Bronchial epithelial cell (primary cell): ENCODE measurements at regions not wholly inside any gene's neighbourhood (a gene's known extent, or its start where the extent isn't known, plus 50 kb on each side); places are given as distances from the start of the nearest gene placed in this dataset.
"Not testable (repeated sequence)": the region's sequence is repeated elsewhere in the genome, so short reads cannot be mapped to it uniquely, and the experiment has no call there.

ENCODE experiments used
- DNase-seq: peaks from one replicate; pipeline ENCODE4 v3.0.0-alpha.2; 2010; ENCODE audit warnings: low read depth
- FAIRE-seq: peaks from 2 replicates; lab custom pipeline; 2011; peaks lifted over from hg19 to GRCh38; lab: Jason Lieb, UNC
- H3K27me3 ChIP-seq: 2 replicates; pipeline ENCODE4 v1.5.1; 2011; ENCODE audit warnings: low read length; ENCODE audit not compliant: control insufficient read depth, insufficient read depth
- H3K36me3 ChIP-seq: 2 replicates; pipeline ENCODE4 v1.5.1; 2011; ENCODE audit warnings: low read length; ENCODE audit not compliant: control insufficient read depth, insufficient read depth
- H3K4me3 ChIP-seq: 2 replicates; pipeline ENCODE4 v1.5.1; 2011; ENCODE audit warnings: mild to moderate bottlenecking, low read depth, low read length, control low read depth
- CTCF ChIP-seq: IDR thresholded peaks from 2 replicates; pipeline ENCODE4 v1.5.1; 2011; ENCODE audit warnings: mild to moderate bottlenecking, moderate library complexity, low read length, control low read depth, inconsistent platforms; ENCODE audit not compliant: insufficient read depth, severe bottlenecking

- H3K4me3 ChIP-seq, result no peak overlapping the region
- no peak for FAIRE-seq
- TF ChIP-seq CTCF, result no peak
Observed at GRCh38 chr12:104906695-104907094, 51.4 kb downstream of the SLC41A2 start.

GRCh38 chr12:104905446-104905845, 52.6 kb downstream of the SLC41A2 start:
- not testable (repeated sequence) for DNase-seq, H3K4me3 ChIP-seq, FAIRE-seq, H3K27me3 ChIP-seq, H3K36me3 ChIP-seq

More at GRCh38 chr12:104906695-104907094, 51.4 kb downstream of the SLC41A2 start:
- no peaks in the 10 kb centered on the region for H3K27me3 ChIP-seq
- DNase-seq, result peak; percentile 15
- H3K36me3 ChIP-seq, result no peaks in the 10 kb centered on the region

DNA sequence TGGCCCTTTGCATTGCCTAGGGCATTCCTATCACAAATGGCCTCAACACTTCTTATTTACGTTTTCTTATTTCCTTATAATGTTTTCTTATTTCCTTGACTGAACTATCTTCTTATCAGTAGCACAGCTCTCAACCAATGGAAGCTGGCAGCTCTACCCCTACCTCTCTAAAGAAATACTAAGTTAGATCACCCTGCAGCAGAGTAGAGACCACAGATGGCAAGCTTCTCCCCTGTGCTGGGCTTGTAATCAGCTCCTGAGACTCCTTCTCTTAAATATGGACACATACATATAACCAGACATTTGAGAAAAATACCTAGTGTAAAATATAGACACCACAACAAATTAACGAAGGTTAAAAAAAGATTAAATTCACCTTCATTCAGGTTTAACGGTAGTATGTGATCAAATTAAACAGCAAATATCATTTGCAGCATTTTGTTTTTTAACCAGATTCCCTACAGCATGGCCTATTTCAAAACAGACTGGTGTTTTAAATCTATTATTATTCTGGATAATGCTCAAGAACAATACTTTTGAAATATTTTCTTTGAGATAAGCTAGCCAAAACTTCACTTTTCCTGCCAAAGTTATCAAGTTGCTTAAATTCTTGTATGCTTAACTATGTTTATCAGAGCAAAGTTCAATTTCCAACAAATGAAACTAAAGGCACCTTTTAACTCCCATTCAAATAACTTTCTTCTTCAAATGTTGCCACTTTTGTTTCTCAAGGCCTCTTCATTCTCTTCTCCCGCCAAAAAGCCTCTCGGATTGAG, 54.3 kb downstream of the SLC41A2 start:
- DNase-seq (no peak), FAIRE-seq (no peak)
- no peaks in the 10 kb centered on the region for H3K36me3 ChIP-seq
- H3K4me3 ChIP-seq, result no peak overlapping the region
- H3K27me3 ChIP-seq, result no peaks in the 10 kb centered on the region
- TF ChIP-seq CTCF, result no peak

GRCh38 chr12:104902125-104902524, 56.0 kb downstream of the SLC41A2 start:
- Histone ChIP-seq H3K36me3 (no peaks in the 10 kb centered on the region), H3K4me3 (no peak overlapping the region), H3K27me3 (no peaks in the 10 kb centered on the region)
- no peak for TF ChIP-seq CTCF
- DNase-seq (no peak), FAIRE-seq (no peak)

DNA sequence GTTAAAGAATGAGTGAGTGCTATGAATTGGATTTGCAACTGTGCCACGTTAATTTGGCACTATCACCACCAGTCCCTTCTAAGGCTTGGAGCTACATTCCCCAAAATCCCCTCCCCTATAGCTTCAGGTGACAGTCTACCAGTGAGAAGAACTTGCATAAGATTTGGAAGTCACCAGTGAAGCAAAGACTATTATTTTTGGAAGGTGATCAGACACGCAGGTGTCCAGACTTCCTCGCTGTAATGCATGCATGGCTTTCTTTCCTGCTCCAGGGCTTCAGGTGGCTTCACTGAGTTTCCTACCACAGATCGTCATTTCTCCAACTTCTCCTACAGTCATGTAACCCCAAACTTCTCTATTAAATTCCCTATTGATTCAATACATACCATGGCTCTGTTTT, 61.4 kb downstream of the SLC41A2 start:
- no peak for TF ChIP-seq CTCF
- Histone ChIP-seq H3K4me3 (no peak overlapping the region), H3K36me3 (no peaks in the 10 kb centered on the region), H3K27me3 (no peaks in the 10 kb centered on the region)
- DNase-seq (no peak), FAIRE-seq (no peak)

GRCh38 chr12:104896146-104896545, 61.9 kb downstream of the SLC41A2 start:
- DNase-seq (no peak), FAIRE-seq (no peak)
- H3K4me3 ChIP-seq, result no peak overlapping the region
- H3K36me3 ChIP-seq, result no peaks in the 10 kb centered on the region
- no peaks in the 10 kb centered on the region for H3K27me3 ChIP-seq
- TF ChIP-seq CTCF, result no peak
